Prostate gland (tissue), 2 donors: ENCODE measurements at regions not wholly inside any gene's neighbourhood (a gene's known extent, or its start where the extent isn't known, plus 50 kb on each side); places are given as distances from the start of the nearest gene placed in this dataset.

Experiments
- DNase-seq: peaks from one replicate; pipeline ENCODE4 v3.0.0-alpha.2; 2019; ENCODE audit warnings: low spot score
- H3K27ac ChIP-seq, 2 donors: fragments of 200-600 bp; sonication (generic); 2 replicates each; pipeline ENCODE4 v1.5.1; 2017 to 2019
- H3K27me3 ChIP-seq: fragments of 200-600 bp; sonication (generic); replicated peaks from 2 replicates; pipeline ENCODE4 v1.5.1; 2019; ENCODE audit not compliant: insufficient read depth
- H3K36me3 ChIP-seq, 2 donors: fragments of 200-600 bp; sonication (generic); 1 replicate in 1 of 2; 2 replicates in 1 of 2; pipeline versions ENCODE4 v1.5.1 to v1.8.1; 2017 to 2019
- H3K4me1 ChIP-seq: fragments of 200-600 bp; sonication (generic); replicated peaks from 2 replicates; pipeline ENCODE4 v1.5.1; 2019
- H3K4me3 ChIP-seq, 2 donors: fragments of 200-600 bp; sonication (generic); 2 replicates each; pipeline ENCODE4 v1.5.1; 2017 to 2019
- H3K9me3 ChIP-seq: fragments of 200-600 bp; sonication (generic); 2 replicates; pipeline ENCODE4 v1.5.1; 2017
- CTCF ChIP-seq, 4 experiments: fragments of 200-600 bp in 2 of 4; fragments of 450-650 bp in 2 of 4; sonication (generic) in 2 of 4; IDR thresholded peaks; 1 replicate in 3 of 4; 2 replicates in 1 of 4; pipeline ENCODE4 v1.5.1; 2016 to 2019; ENCODE audit warnings: antibody characterized with exemption in 4 of 4, mild to moderate bottlenecking in 2 of 4, moderate library complexity in 2 of 4
- POLR2A ChIP-seq: fragments of 450-650 bp; IDR thresholded peaks from one replicate; pipeline ENCODE4 v1.6.1; 2016; ENCODE audit warnings: antibody characterized with exemption, mild to moderate bottlenecking
- POLR2AphosphoS5 ChIP-seq: sonication (generic); formaldehyde crosslinking; IDR thresholded peaks from one replicate; pipeline ENCODE4 v1.6.1; 2017; ENCODE audit warnings: antibody characterized with exemption
- WGBS: methylation state at CpG from one replicate; pipeline ENCODE4 v1.1.5; 2018; 5-methylcytosine and 5-hydroxymethylcytosine counted together
- intact Hi-C: fragments of 100-400 bp; cut with DNase I; formaldehyde crosslinking; loops from one replicate; pipeline ENCODE4 v1.14.2; 2022

GRCh38 chr11:87908086-87908485, 267.2 kb downstream of the RAB38 start:
- Histone ChIP-seq H3K4me3 (no peak overlapping the region), H3K27me3 (no peaks in the 10 kb centered on the region), H3K36me3 (no peaks in the 10 kb centered on the region), H3K9me3 (no peaks in the 10 kb centered on the region), H3K4me1 (no peaks in the 10 kb centered on the region), H3K27ac (no peak overlapping the region)
- TF ChIP-seq CTCF (IDR thresholded peaks at IDR 0.05) (no peak), POLR2AphosphoS5 (no peak), POLR2A (no peak)
- intact Hi-C loops, result no loop called here
- 67% methylated on average over 1 of the region's 1 CpG for WGBS
- DNase-seq, result no peak

DNA sequence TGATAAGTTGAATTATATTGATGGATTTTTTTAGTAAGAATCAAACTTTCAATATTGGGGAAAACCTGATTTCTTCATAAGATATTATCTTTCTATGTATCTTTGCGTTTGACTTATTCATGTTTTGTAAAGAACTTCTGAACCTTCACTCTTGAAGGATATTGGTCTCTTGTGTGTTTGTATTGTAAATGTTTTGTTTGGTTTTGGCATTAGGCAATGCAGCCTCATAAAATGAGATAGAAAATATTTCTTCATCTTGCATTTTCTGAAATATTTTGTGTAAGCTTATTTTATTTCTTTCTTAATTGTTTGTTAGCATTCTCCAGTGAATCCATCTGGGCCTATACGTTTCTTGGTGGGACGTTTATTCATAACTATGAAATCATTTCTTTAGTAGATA, 271.9 kb downstream of the RAB38 start:
- no peaks in the 10 kb centered on the region for H3K4me1 ChIP-seq
- intact Hi-C loops, result no loop called here
- no peak for DNase-seq
- no peak overlapping the region for H3K27ac ChIP-seq
- 81% methylated on average over 3 of the region's 3 CpGs for WGBS
- no peak for TF ChIP-seq POLR2A
- no peaks in the 10 kb centered on the region for H3K27me3 ChIP-seq
- no peaks in the 10 kb centered on the region for H3K9me3 ChIP-seq
- no peaks in the 10 kb centered on the region for H3K36me3 ChIP-seq
- H3K4me3 ChIP-seq, result no peak overlapping the region

DNA sequence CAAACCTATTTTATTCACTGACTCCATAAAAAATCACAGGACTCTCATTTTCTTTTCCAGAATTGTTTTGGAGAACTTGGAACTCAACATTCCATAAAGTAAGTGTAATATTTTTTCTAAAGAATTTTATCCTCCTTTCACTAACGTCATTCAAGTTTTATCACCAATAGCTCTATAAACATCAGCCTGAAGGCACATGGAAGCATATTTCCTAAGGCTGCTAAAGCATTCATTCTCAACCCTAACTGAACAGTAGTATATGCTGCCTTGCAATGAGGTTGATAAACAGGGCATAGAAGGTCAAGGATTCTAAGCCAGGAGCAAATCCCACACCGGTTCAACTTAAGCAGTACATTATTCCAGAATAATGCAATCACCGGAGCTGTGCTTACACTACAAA, 273.9 kb downstream of the RAB38 start:
- TF ChIP-seq POLR2A (no peak), POLR2AphosphoS5 (no peak), CTCF (IDR thresholded peaks at IDR 0.05) (no peak)
- Histone ChIP-seq H3K4me3 (no peak overlapping the region), H3K9me3 (no peaks in the 10 kb centered on the region), H3K27ac (no peak overlapping the region), H3K4me1 (no peaks in the 10 kb centered on the region), H3K36me3 (no peaks in the 10 kb centered on the region), H3K27me3 (no peaks in the 10 kb centered on the region)
- intact Hi-C loops, result no loop called here
- no peak for DNase-seq
- WGBS, result 46% methylated on average over 3 of the region's 3 CpGs

DNA sequence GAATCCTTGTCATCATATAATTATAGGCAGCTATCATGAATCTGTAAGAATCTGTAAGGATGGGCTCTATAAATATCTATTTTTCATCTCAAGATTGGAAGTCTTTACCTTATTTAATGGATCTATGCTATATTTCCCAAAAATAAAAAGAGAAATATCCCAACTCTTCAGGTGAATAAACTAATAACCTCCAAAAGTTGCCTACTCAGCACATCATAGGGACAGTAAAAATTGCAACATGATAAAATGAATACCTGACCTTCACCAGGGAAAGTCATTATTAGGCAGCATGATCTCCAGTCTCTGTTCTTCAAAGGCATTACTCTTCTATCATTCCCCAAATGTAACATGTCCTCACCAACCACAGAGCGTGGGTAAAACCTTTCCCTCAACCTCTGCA, 277.3 kb downstream of the RAB38 start:
- TF ChIP-seq POLR2A, result no peak
- no peak for TF ChIP-seq POLR2AphosphoS5
- TF ChIP-seq CTCF (IDR thresholded peaks at IDR 0.05), result no peak

DNA sequence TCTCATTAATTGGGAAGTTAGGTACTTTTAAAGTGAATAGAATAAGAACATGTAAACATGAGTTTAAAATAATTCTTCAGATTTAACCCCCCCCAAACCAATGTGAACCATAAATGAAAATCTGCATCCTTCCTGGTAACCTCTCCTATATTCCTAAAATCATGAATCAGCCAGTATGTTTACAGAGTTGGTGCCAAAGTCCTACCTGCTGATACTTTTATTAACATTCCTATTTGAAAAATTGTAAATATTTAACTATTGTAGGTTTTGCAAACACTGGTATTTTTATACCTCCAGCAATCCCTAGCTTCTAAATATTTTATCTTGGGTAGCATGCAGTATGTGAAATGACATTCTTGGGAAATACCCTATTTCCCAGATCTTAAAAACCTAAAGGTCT, 278.2 kb downstream of the RAB38 start:
- H3K27ac ChIP-seq, result no peak overlapping the region
- H3K4me3 ChIP-seq, result no peak overlapping the region
- DNase-seq, result no peak
- no peaks in the 10 kb centered on the region for H3K36me3 ChIP-seq
- no peaks in the 10 kb centered on the region for H3K9me3 ChIP-seq
- no peaks in the 10 kb centered on the region for H3K27me3 ChIP-seq
- TF ChIP-seq CTCF (IDR thresholded peaks at IDR 0.05), result no peak
- no peaks in the 10 kb centered on the region for H3K4me1 ChIP-seq
- intact Hi-C loops, result no loop called here

More for the DNA sequence above, 277.3 kb downstream of the RAB38 start:
- Histone ChIP-seq H3K4me3 (no peak overlapping the region), H3K36me3 (no peaks in the 10 kb centered on the region), H3K27ac (no peak overlapping the region), H3K27me3 (no peaks in the 10 kb centered on the region), H3K9me3 (no peaks in the 10 kb centered on the region), H3K4me1 (no peaks in the 10 kb centered on the region)
- intact Hi-C loops, result no loop called here
- 64% methylated on average over 1 of the region's 1 CpG for WGBS
- no peak for DNase-seq

- H3K27ac ChIP-seq, result no peak overlapping the region
- H3K4me1 ChIP-seq, result no peaks in the 10 kb centered on the region
- H3K9me3 ChIP-seq, result no peaks in the 10 kb centered on the region
- DNase-seq, result no peak
- intact Hi-C loops, result no loop called here
- H3K4me3 ChIP-seq, result no peak overlapping the region
- 15% methylated on average over 1 of the region's 1 CpG for WGBS
- TF ChIP-seq POLR2AphosphoS5, result no peak
- TF ChIP-seq CTCF (IDR thresholded peaks at IDR 0.05), result no peak
- no peak for TF ChIP-seq POLR2A
- no peaks in the 10 kb centered on the region for H3K27me3 ChIP-seq
- H3K36me3 ChIP-seq, result no peaks in the 10 kb centered on the region
Measured at GRCh38 chr11:87894961-87895360, 280.3 kb downstream of the RAB38 start.
